ENCODE measurements at regions not wholly inside any gene's neighbourhood (a gene's known extent, or its start where the extent isn't known, plus 50 kb on each side); places are given as distances from the start of the nearest gene placed in this dataset.

DNA sequence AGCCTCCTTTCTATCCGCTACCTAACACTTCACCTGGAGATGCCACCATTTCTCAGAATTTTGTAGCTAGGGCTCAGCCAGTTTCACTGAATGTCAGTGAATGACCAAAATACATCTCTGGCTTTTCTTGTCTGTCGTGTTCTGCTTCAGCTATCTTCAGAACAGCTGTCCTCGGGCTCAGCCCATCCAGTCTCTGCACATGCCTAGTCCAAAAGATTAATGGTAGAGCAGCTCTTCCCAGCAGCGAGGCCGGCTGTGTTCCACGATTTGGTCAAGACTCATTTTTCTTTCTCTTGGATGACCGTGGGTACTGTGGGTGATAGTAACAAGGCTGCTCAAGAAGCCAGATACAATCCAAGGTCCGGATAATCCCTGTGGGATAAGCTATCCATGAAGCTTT lies 342.8 kb downstream of the GABRG2 start:
- no peak for TF ChIP-seq SIN3A (IDR thresholded peaks at IDR 0.05; ENCODE audit: borderline replicate concordance, insufficient read depth, low read length)
- TF ChIP-seq, protein P1, sequence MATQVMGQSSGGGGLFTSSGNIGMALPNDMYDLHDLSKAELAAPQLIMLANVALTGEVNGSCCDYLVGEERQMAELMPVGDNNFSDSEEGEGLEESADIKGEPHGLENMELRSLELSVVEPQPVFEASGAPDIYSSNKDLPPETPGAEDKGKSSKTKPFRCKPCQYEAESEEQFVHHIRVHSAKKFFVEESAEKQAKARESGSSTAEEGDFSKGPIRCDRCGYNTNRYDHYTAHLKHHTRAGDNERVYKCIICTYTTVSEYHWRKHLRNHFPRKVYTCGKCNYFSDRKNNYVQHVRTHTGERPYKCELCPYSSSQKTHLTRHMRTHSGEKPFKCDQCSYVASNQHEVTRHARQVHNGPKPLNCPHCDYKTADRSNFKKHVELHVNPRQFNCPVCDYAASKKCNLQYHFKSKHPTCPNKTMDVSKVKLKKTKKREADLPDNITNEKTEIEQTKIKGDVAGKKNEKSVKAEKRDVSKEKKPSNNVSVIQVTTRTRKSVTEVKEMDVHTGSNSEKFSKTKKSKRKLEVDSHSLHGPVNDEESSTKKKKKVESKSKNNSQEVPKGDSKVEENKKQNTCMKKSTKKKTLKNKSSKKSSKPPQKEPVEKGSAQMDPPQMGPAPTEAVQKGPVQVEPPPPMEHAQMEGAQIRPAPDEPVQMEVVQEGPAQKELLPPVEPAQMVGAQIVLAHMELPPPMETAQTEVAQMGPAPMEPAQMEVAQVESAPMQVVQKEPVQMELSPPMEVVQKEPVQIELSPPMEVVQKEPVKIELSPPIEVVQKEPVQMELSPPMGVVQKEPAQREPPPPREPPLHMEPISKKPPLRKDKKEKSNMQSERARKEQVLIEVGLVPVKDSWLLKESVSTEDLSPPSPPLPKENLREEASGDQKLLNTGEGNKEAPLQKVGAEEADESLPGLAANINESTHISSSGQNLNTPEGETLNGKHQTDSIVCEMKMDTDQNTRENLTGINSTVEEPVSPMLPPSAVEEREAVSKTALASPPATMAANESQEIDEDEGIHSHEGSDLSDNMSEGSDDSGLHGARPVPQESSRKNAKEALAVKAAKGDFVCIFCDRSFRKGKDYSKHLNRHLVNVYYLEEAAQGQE (IDR thresholded peaks at IDR 0.05; ENCODE audit: insufficient read depth in 1 of 2, low read depth in 2 of 2, low read length in 2 of 2), result no peak
